Liver (tissue), 8 donors: ENCODE measurements at regions not wholly inside any gene's neighbourhood (a gene's known extent, or its start where the extent isn't known, plus 50 kb on each side); places are given as distances from the start of the nearest gene placed in this dataset.

Experiments
- DNase-seq: peaks from one replicate; pipeline ENCODE4 v3.0.0-alpha.2; 2017; ENCODE audit warnings: low spot score
- H3K27ac ChIP-seq, 2 donors: one replicate each; pipeline ENCODE4 v1.7.0; 2013; ENCODE audit warnings: inconsistent platforms in 2 of 2, low read length in 2 of 2, control low read depth in 1 of 2, low read depth in 1 of 2, mild to moderate bottlenecking in 1 of 2
- H3K27me3 ChIP-seq, 4 donors: one replicate each; pipeline versions ENCODE4 v1.6.1 to v1.7.0; 2013; ENCODE audit warnings: low read length in 3 of 4, inconsistent platforms in 1 of 4, mild to moderate bottlenecking in 1 of 4, moderate library complexity in 1 of 4; ENCODE audit not compliant: control insufficient read depth in 4 of 4, insufficient read depth in 4 of 4
- H3K36me3 ChIP-seq, 4 donors: one replicate each; pipeline versions ENCODE4 v1.6.1 to v1.7.0; 2013; ENCODE audit warnings: low read length in 3 of 4, mild to moderate bottlenecking in 3 of 4, low read depth in 1 of 4, moderate library complexity in 1 of 4; ENCODE audit not compliant: control insufficient read depth in 4 of 4, insufficient read depth in 3 of 4
- H3K4me1 ChIP-seq, 4 donors: one replicate each; pipeline versions ENCODE4 v1.6.1 to v1.7.0; 2013; ENCODE audit warnings: low read length in 3 of 4, mild to moderate bottlenecking in 3 of 4, moderate library complexity in 1 of 4; ENCODE audit not compliant: control insufficient read depth in 4 of 4, insufficient read depth in 4 of 4
- H3K4me3 ChIP-seq, 3 donors: one replicate each; pipeline versions ENCODE4 v1.6.1 to v1.7.0; 2013; ENCODE audit warnings: low read length in 3 of 3, control low read depth in 1 of 3, low read depth in 1 of 3, mild to moderate bottlenecking in 1 of 3
- H3K9ac ChIP-seq, 2 donors: one replicate each; pipeline ENCODE4 v1.7.0; 2013; ENCODE audit warnings: low read length in 2 of 2, mild to moderate bottlenecking in 2 of 2, moderate library complexity in 2 of 2, control low read depth in 1 of 2, low read depth in 1 of 2
- H3K9me3 ChIP-seq, 4 donors: one replicate each; pipeline versions ENCODE4 v1.6.1 to v1.7.0; 2013; ENCODE audit warnings: low read length in 3 of 4; ENCODE audit not compliant: control insufficient read depth in 4 of 4
- ATF3 ChIP-seq: IDR thresholded peaks from 2 replicates; pipeline ENCODE4 v1.6.1; 2016; ENCODE audit warnings: antibody characterized with exemption
- CTCF ChIP-seq: fragments of 150-350 bp; IDR thresholded peaks from 2 replicates; pipeline ENCODE4 v1.5.1; 2017; ENCODE audit warnings: improper control_type of control experiment, low read depth, low read length; ENCODE audit not compliant: missing input control
- EGR1 ChIP-seq, 2 donors: IDR thresholded peaks; 2 replicates each; pipeline ENCODE4 v1.6.1; 2016 to 2018; ENCODE audit warnings: antibody characterized with exemption in 2 of 2, low read depth in 2 of 2
- FOXA1 ChIP-seq: IDR thresholded peaks from 2 replicates; pipeline ENCODE4 v1.6.1; 2016; ENCODE audit warnings: antibody characterized with exemption
- FOXA2 ChIP-seq: IDR thresholded peaks from 2 replicates; pipeline ENCODE4 v1.6.1; 2016; ENCODE audit warnings: antibody characterized with exemption
- GABPA ChIP-seq, 2 donors: IDR thresholded peaks in 1 of 2; conservative IDR thresholded peaks in 1 of 2; 2 replicates each; pipeline ENCODE4 v1.6.1; 2016; ENCODE audit warnings: antibody characterized with exemption in 2 of 2, mild to moderate bottlenecking in 1 of 2, moderate library complexity in 1 of 2
- HNF4A ChIP-seq, 2 donors: conservative IDR thresholded peaks; 2 replicates each; pipeline ENCODE4 v1.6.1; 2016; ENCODE audit warnings: antibody characterized with exemption in 2 of 2, mild to moderate bottlenecking in 2 of 2
- HNF4G ChIP-seq: IDR thresholded peaks from 2 replicates; pipeline ENCODE4 v1.6.1; 2016; ENCODE audit warnings: antibody characterized with exemption
- JUND ChIP-seq, 2 donors: IDR thresholded peaks; 2 replicates each; pipeline ENCODE4 v1.6.1; 2016; ENCODE audit warnings: antibody characterized with exemption in 2 of 2
- MAX ChIP-seq: IDR thresholded peaks from 2 replicates; pipeline ENCODE4 v1.6.1; 2016; ENCODE audit warnings: antibody characterized with exemption
- NR2F2 ChIP-seq: IDR thresholded peaks from 2 replicates; pipeline ENCODE4 v1.6.1; 2016; ENCODE audit warnings: antibody characterized with exemption
- RAD21 ChIP-seq, 2 donors: IDR thresholded peaks; 2 replicates each; pipeline ENCODE4 v1.6.1; 2016; ENCODE audit warnings: antibody characterized with exemption in 2 of 2, mild to moderate bottlenecking in 2 of 2
- REST ChIP-seq: IDR thresholded peaks from 2 replicates; pipeline ENCODE4 v1.6.1; 2016; ENCODE audit warnings: antibody characterized with exemption, mild to moderate bottlenecking
- RXRA ChIP-seq, 2 donors: IDR thresholded peaks; 2 replicates each; pipeline ENCODE4 v1.6.1; 2017 to 2018; ENCODE audit warnings: antibody characterized with exemption in 2 of 2, mild to moderate bottlenecking in 1 of 2
- SP1 ChIP-seq: IDR thresholded peaks from 2 replicates; pipeline ENCODE4 v1.6.1; 2018; ENCODE audit warnings: antibody characterized with exemption, mild to moderate bottlenecking
- TAF1 ChIP-seq: conservative IDR thresholded peaks from 2 replicates; pipeline ENCODE4 v1.6.1; 2016; ENCODE audit warnings: antibody characterized with exemption, mild to moderate bottlenecking
- YY1 ChIP-seq: IDR thresholded peaks from 2 replicates; pipeline ENCODE4 v1.6.1; 2016; ENCODE audit warnings: antibody characterized with exemption, mild to moderate bottlenecking
- ZBTB33 ChIP-seq: IDR thresholded peaks from 2 replicates; pipeline ENCODE4 v1.6.1; 2016; ENCODE audit warnings: antibody characterized with exemption
- WGBS: extraction: QIAGEN DNeasy Blood & Tissue Kit; methylation state at CpG from one replicate; pipeline ENCODE4 v1.1.7; 2013; 5-methylcytosine and 5-hydroxymethylcytosine counted together
- donor health status: healthy.
- donor health status: healthy.
- donor health status: healthy.
- donor health status: healthy.
- donor health status: healthy.

GRCh38 chr12:38469715-38470114 lies 153.1 kb downstream of the ALG10B start:
- no peak for DNase-seq
- H3K9me3 ChIP-seq = no peaks in the 10 kb centered on the region
- no peaks in the 10 kb centered on the region for H3K36me3 ChIP-seq
- 76% methylated on average over 7 of the region's 7 CpGs for WGBS
- no peaks in the 10 kb centered on the region for H3K27me3 ChIP-seq
- H3K4me1 ChIP-seq = no peaks in the 10 kb centered on the region
- no peak overlapping the region for H3K4me3 ChIP-seq
- no peak overlapping the region for H3K9ac ChIP-seq
- H3K27ac ChIP-seq = no peak overlapping the region
- TF ChIP-seq REST (no peak), ZBTB33 (no peak), RXRA (IDR thresholded peaks at IDR 0.05) (no peak), MAX (no peak), HNF4A (conservative IDR thresholded peaks at IDR 0.05) (no peak), GABPA (IDR thresholded peaks at IDR 0.05 in 1 of 2, conservative IDR thresholded peaks at IDR 0.05 in 1 of 2) (no peak), CTCF (no peak), YY1 (no peak), HNF4G (no peak), RAD21 (IDR thresholded peaks at IDR 0.05) (no peak), FOXA1 (no peak), TAF1 (no peak), SP1 (no peak), EGR1 (IDR thresholded peaks at IDR 0.05; ENCODE audit: low read depth in 2 of 2) (no peak), ATF3 (no peak), NR2F2 (no peak), FOXA2 (no peak), JUND (IDR thresholded peaks at IDR 0.05) (no peak)
